AG04449 (cell line): ENCODE measurements at regions not wholly inside any gene's neighbourhood (a gene's known extent, or its start where the extent isn't known, plus 50 kb on each side); places are given as distances from the start of the nearest gene placed in this dataset.

Experiments
- CTCF ChIA-PET: fragments of 350-600 bp; formaldehyde crosslinking; extraction: SDS; loops from one replicate; lab custom pipeline; 2021; ENCODE audit warnings: antibody characterized with exemption; lab: Yijun Ruan, JAX
- POLR2A ChIA-PET: fragments of 400-600, 350-600 bp; formaldehyde crosslinking; extraction: SDS; loops from one replicate; lab custom pipeline; 2020; ENCODE audit warnings: antibody characterized with exemption, inconsistent platforms; lab: Yijun Ruan, JAX
- DNase-seq: peaks from one replicate; pipeline ENCODE4 v3.0.0-alpha.2; 2010; ENCODE audit warnings: low read depth, low spot score
- H3K4me3 ChIP-seq: 2 replicates; pipeline ENCODE4 v1.5.1; 2011; ENCODE audit warnings: low read depth, mild to moderate bottlenecking, control low read depth, low read length
- CTCF ChIP-seq: IDR thresholded peaks from one replicate; pipeline ENCODE4 v1.5.1; 2011; ENCODE audit warnings: mild to moderate bottlenecking, moderate library complexity, low read length, control low read depth, inconsistent platforms; ENCODE audit not compliant: insufficient read depth; ENCODE audit errors: missing control alignments

- POLR2A ChIA-PET, result no interaction called here
- no peak for TF ChIP-seq CTCF
- DNase-seq, result no peak
- H3K4me3 ChIP-seq, result no peak overlapping the region
- CTCF ChIA-PET, result no interaction called here
Measured at GRCh38 chr12:113748707-113749432, 217.3 kb downstream of the RBM19 start.

- H3K4me3 ChIP-seq, result no peak overlapping the region
- DNase-seq, result no peak
- no peak for TF ChIP-seq CTCF
- CTCF ChIA-PET, result no interaction called here
- POLR2A ChIA-PET, result no interaction called here
Measured at GRCh38 chr12:113747017-113747416, 219.1 kb downstream of the RBM19 start.

- ChIA-PET CTCF (no interaction called here), POLR2A (no interaction called here)
- no peak for TF ChIP-seq CTCF
- H3K4me3 ChIP-seq, result no peak overlapping the region
- no peak for DNase-seq
Measured at GRCh38 chr12:113744802-113745395, 221.2 kb downstream of the RBM19 start.

- POLR2A ChIA-PET, result no interaction called here
- DNase-seq, result no peak
- H3K4me3 ChIP-seq, result no peak overlapping the region
- CTCF ChIA-PET, result no interaction called here
- TF ChIP-seq CTCF, result no peak
Measured at GRCh38 chr12:113742801-113743200, 223.3 kb downstream of the RBM19 start.

GRCh38 chr12:113740699-113741098 lies 225.4 kb downstream of the RBM19 start:
- DNase-seq, result no peak
- CTCF ChIA-PET, result no interaction called here
- POLR2A ChIA-PET, result no interaction called here
- no peak for TF ChIP-seq CTCF
- no peak overlapping the region for H3K4me3 ChIP-seq

- ChIA-PET CTCF (no interaction called here), POLR2A (no interaction called here)
- TF ChIP-seq CTCF, result no peak
- no peak overlapping the region for H3K4me3 ChIP-seq
- no peak for DNase-seq
Measured at GRCh38 chr12:113735131-113735530, 231.0 kb downstream of the RBM19 start.
